ENCODE measurements at regions not wholly inside any gene's neighbourhood (a gene's known extent, or its start where the extent isn't known, plus 50 kb on each side); places are given as distances from the start of the nearest gene placed in this dataset.

- Histone ChIP-seq H3K4me3 (ENCODE audit: control insufficient read depth in 2 of 3, extremely low read depth in 1 of 3, insufficient read depth in 2 of 3, low read depth in 1 of 3, low read length in 3 of 3) (no peak overlapping the region), H3K9me1 (ENCODE audit: control insufficient read depth, extremely low read depth, insufficient read depth, low read length) (no peaks in the 10 kb centered on the region), H3K4me1 (ENCODE audit: control insufficient read depth, extremely low read depth, insufficient read depth, low read length) (no peaks in the 10 kb centered on the region), H3K79me2 (ENCODE audit: control insufficient read depth, insufficient read depth, low read length) (no peaks in the 10 kb centered on the region), H4K20me1 (ENCODE audit: control insufficient read depth, extremely low read depth, insufficient read depth, low read length) (no peaks in the 10 kb centered on the region), H3K36me3 (ENCODE audit: control insufficient read depth in 2 of 2, extremely low read depth in 1 of 2, insufficient read depth in 2 of 2, low read length in 2 of 2) (no peaks in the 10 kb centered on the region), H3K27me3 (ENCODE audit: control insufficient read depth, extremely low read depth, insufficient read depth, low read length) (no peaks in the 10 kb centered on the region), H3K9me3 (ENCODE audit: control insufficient read depth, low read depth, low read length) (no peaks in the 10 kb centered on the region), H3K4me2 (ENCODE audit: control insufficient read depth, extremely low read depth, insufficient read depth, low read depth, low read length) (no peak overlapping the region), H3K9ac (ENCODE audit: control insufficient read depth, extremely low read depth, insufficient read depth, low read length) (no peak overlapping the region), H2AFZ (ENCODE audit: control insufficient read depth, low read length) (no peak overlapping the region), H3K27ac (ENCODE audit: control insufficient read depth, insufficient read depth, low read length) (no peak overlapping the region)
- DNase-seq (ENCODE audit: low read depth, low spot score) (no peak), FAIRE-seq (no peak)
- no peak for TF ChIP-seq CTCF (optimal IDR thresholded peaks at IDR 0.05 in 1 of 3, IDR thresholded peaks at IDR 0.05 in 1 of 3, conservative IDR thresholded peaks at IDR 0.05 in 1 of 3; ENCODE audit: extremely low read depth in 1 of 3, insufficient read depth in 2 of 3, low read length in 3 of 3)
- no peak for TF ChIP-seq EZH2 (IDR thresholded peaks at IDR 0.05; ENCODE audit: low read length)
- dilution Hi-C loops (cut with MboI; ENCODE audit: extremely low pct_ligation_motif_present, low sequenced_read_pairs): no loop called here
Measured at GRCh38 chr14:104367866-104368750, 211.5 kb upstream of the C14orf180 start.

- DNase-seq (ENCODE audit: low read depth, low spot score) (no peak), FAIRE-seq (no peak)
- dilution Hi-C loops (cut with MboI; ENCODE audit: extremely low pct_ligation_motif_present, low sequenced_read_pairs): no loop called here
- Histone ChIP-seq H3K27me3 (ENCODE audit: control insufficient read depth, extremely low read depth, insufficient read depth, low read length) (no peaks in the 10 kb centered on the region), H3K9me1 (ENCODE audit: control insufficient read depth, extremely low read depth, insufficient read depth, low read length) (no peaks in the 10 kb centered on the region), H3K79me2 (ENCODE audit: control insufficient read depth, insufficient read depth, low read length) (no peaks in the 10 kb centered on the region), H3K9ac (ENCODE audit: control insufficient read depth, extremely low read depth, insufficient read depth, low read length) (no peak overlapping the region), H2AFZ (ENCODE audit: control insufficient read depth, low read length) (no peak overlapping the region), H3K4me3 (ENCODE audit: control insufficient read depth in 2 of 3, extremely low read depth in 1 of 3, insufficient read depth in 2 of 3, low read depth in 1 of 3, low read length in 3 of 3) (no peak overlapping the region), H4K20me1 (ENCODE audit: control insufficient read depth, extremely low read depth, insufficient read depth, low read length) (no peaks in the 10 kb centered on the region), H3K27ac (ENCODE audit: control insufficient read depth, insufficient read depth, low read length) (no peak overlapping the region), H3K9me3 (ENCODE audit: control insufficient read depth, low read depth, low read length) (no peaks in the 10 kb centered on the region), H3K4me2 (ENCODE audit: control insufficient read depth, extremely low read depth, insufficient read depth, low read depth, low read length) (no peak overlapping the region), H3K36me3 (ENCODE audit: control insufficient read depth in 2 of 2, extremely low read depth in 1 of 2, insufficient read depth in 2 of 2, low read length in 2 of 2) (no peaks in the 10 kb centered on the region), H3K4me1 (ENCODE audit: control insufficient read depth, extremely low read depth, insufficient read depth, low read length) (no peaks in the 10 kb centered on the region)
- no peak for TF ChIP-seq EZH2 (IDR thresholded peaks at IDR 0.05; ENCODE audit: low read length)
- no peak for TF ChIP-seq CTCF (optimal IDR thresholded peaks at IDR 0.05 in 1 of 3, IDR thresholded peaks at IDR 0.05 in 1 of 3, conservative IDR thresholded peaks at IDR 0.05 in 1 of 3; ENCODE audit: extremely low read depth in 1 of 3, insufficient read depth in 2 of 3, low read length in 3 of 3)
Measured at GRCh38 chr14:104368751-104369100, 210.8 kb upstream of the C14orf180 start.
